ENCODE measurements at regions not wholly inside any gene's neighbourhood (a gene's known extent, or its start where the extent isn't known, plus 50 kb on each side); places are given as distances from the start of the nearest gene placed in this dataset.

DNA sequence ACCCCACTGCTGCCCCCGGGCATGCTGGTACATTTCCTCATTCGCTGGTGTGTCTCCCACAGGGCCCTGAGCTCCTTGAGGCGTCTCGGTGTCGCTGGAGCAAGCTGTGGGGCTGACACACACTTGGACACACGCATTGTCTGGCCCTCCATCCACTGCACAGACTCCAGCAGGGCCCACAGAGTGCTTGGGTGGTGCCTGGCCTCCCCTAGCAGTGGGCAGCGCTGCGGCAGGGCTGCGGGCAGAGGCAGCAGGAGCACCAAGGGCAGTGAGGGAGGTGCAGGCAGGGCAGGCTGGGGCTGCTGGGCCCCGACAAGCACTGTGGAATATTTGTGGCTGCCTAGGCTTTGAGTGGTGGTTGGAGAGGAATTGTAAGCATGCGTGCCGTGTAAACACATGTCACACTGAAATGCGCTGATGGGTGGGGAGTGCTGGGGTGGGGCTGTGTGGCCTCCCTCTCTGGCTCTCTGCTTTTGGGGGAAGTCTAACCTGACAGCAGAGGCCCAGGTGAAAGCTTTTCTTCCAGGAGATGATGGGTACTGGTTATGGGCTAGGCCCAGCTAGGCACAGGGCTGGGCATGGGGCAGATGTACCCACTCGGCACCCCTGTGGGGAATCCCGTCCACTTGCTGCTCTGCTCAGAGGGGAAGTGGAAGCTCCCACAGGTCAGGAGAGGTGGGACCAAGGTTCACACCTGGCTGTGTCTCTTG, 55.5 kb upstream of the HS6ST1 start:
- Histone ChIP-seq H3K4me3 (replicated peaks in 1 of 3; ENCODE audit: insufficient read depth in 1 of 3, low read depth in 2 of 3, low read length in 3 of 3) (no peak overlapping the region), H3K79me2 (ENCODE audit: insufficient read depth, low read length) (no peaks in the 10 kb centered on the region), H3K9ac (ENCODE audit: insufficient read depth, low read depth, low read length) (no peak overlapping the region), H3K4me2 (ENCODE audit: low read depth, low read length) (no peak overlapping the region), H3K9me3 (ENCODE audit: low read length) (no peaks in the 10 kb centered on the region), H3K27me3 (ENCODE audit: control insufficient read depth in 1 of 2, insufficient read depth in 2 of 2, low read length in 2 of 2) (peaks cover 5 to 41% of the 10 kb centered on the region in 2 experiments; a peak in 3 of 5 replicates), H3K27ac (ENCODE audit: extremely low read length, insufficient read depth, low read length) (no peak overlapping the region), H3K4me1 (ENCODE audit: insufficient read depth, low read length) (peaks cover 45% of the 10 kb centered on the region), H3K36me3 (replicated peaks in 1 of 2; ENCODE audit: control insufficient read depth in 1 of 2, insufficient read depth in 2 of 2, low read length in 2 of 2) (no peaks in the 10 kb centered on the region), H4K20me1 (ENCODE audit: insufficient read depth, low read length) (no peaks in the 10 kb centered on the region), H2AFZ (ENCODE audit: low read length) (no peak overlapping the region)
- ChIA-PET POLR2A (no interaction called here), CTCF (ENCODE audit: low intra/inter-chr PET ratio, low total read pairs) (no interaction called here)
- FAIRE-seq (no peak), ATAC-seq (peak; percentile 8), DNase-seq (ENCODE audit: low spot score) (peak; percentile 32)
- BruUV-seq (replicated peaks): no TSS peak
- in situ Hi-C loops (cut with HindIII; ENCODE audit: extremely low pct_ligation_motif_present, low pct_unique_long_range_greater_than_20kb): no loop called here
- no peak for TF ChIP-seq AKAP8 (CRISPR knock-in tag; IDR thresholded peaks at IDR 0.05)
- TF ChIP-seq HNRNPL (IDR thresholded peaks at IDR 0.05; ENCODE audit: low read depth, low read length): 0 out of 2 replicates have a peak, but pooled peaks have one; percentile 55
- TF ChIP-seq, protein P1, sequence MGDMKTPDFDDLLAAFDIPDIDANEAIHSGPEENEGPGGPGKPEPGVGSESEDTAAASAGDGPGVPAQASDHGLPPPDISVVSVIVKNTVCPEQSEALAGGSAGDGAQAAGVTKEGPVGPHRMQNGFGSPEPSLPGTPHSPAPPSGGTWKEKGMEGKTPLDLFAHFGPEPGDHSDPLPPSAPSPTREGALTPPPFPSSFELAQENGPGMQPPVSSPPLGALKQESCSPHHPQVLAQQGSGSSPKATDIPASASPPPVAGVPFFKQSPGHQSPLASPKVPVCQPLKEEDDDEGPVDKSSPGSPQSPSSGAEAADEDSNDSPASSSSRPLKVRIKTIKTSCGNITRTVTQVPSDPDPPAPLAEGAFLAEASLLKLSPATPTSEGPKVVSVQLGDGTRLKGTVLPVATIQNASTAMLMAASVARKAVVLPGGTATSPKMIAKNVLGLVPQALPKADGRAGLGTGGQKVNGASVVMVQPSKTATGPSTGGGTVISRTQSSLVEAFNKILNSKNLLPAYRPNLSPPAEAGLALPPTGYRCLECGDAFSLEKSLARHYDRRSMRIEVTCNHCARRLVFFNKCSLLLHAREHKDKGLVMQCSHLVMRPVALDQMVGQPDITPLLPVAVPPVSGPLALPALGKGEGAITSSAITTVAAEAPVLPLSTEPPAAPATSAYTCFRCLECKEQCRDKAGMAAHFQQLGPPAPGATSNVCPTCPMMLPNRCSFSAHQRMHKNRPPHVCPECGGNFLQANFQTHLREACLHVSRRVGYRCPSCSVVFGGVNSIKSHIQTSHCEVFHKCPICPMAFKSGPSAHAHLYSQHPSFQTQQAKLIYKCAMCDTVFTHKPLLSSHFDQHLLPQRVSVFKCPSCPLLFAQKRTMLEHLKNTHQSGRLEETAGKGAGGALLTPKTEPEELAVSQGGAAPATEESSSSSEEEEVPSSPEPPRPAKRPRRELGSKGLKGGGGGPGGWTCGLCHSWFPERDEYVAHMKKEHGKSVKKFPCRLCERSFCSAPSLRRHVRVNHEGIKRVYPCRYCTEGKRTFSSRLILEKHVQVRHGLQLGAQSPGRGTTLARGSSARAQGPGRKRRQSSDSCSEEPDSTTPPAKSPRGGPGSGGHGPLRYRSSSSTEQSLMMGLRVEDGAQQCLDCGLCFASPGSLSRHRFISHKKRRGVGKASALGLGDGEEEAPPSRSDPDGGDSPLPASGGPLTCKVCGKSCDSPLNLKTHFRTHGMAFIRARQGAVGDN (CRISPR knock-in tag; IDR thresholded peaks at IDR 0.05): 0 out of 2 replicates have a peak, but pooled peaks have one; percentile 20
- 40% methylated on average over 15 of the region's 15 CpGs for WGBS (ENCODE audit: low lambda C conversion rate)
- intact Hi-C loops (cut with micrococcal nuclease; ENCODE audit: unreplicated experiment): no loop called here
